ENCODE measurements at regions not wholly inside any gene's neighbourhood (a gene's known extent, or its start where the extent isn't known, plus 50 kb on each side); places are given as distances from the start of the nearest gene placed in this dataset.

DNA sequence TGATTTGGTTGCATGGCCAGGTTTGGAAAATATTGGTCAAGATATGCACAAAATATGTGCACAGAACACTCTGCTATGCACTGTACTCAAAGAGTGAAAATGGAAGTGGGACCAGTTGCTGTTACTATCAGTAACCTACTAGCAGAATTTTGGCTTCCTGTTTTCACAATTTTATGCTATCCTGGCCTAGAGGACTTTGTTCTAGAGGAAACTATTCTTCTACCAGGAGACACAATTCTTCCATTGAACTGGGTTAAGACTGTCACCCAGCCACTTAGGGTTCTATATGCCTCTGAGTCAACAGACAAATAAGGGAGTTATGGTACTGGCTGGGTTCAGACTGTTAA, 431.4 kb upstream of the DCC start:
- ChIA-PET RAD21 (ENCODE audit: low non-redundant PET in 1 of 2, low total read pairs in 2 of 2, uncharacterized antibody in 2 of 2, unreplicated experiment in 2 of 2) (no interaction called here), POLR2A (no interaction called here)
- H2AFZ ChIP-seq (ENCODE audit: low read depth, low read length, poor library complexity, severe bottlenecking): no peak overlapping the region

DNA sequence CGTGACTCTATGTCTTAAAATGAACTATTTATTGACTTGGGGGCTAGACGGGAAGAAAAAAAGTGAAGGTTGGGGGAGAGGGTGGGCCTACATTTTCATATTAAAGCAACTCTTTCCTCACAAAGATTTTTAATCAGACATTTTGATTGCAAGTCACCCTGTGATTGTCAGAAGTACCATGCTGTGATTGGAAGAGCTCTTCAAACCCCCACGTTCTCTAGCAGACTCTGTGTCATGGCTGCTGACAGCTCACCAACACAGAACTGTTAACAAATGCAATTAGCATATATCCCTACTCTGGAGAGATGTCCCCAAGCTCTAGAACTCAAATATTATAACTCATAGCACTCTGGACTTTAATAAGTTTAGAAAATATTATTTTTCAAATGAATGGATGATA, 428.4 kb upstream of the DCC start:
- Histone ChIP-seq H4K20me1 (ENCODE audit: insufficient read depth) (no peaks in the 10 kb centered on the region), H3K27ac (ENCODE audit: low read depth, low read length) (no peak overlapping the region), H3K36me3 (ENCODE audit: control insufficient read depth in 1 of 2, insufficient read depth in 2 of 2, low read length in 2 of 2) (no peaks in the 10 kb centered on the region), H3K27me3 (ENCODE audit: insufficient read depth, low read length) (no peaks in the 10 kb centered on the region), H2AFZ (ENCODE audit: low read depth, low read length, poor library complexity, severe bottlenecking) (no peak overlapping the region), H3K79me2 (ENCODE audit: insufficient read depth, low read length) (no peaks in the 10 kb centered on the region), H3K9ac (ENCODE audit: low read length) (no peak overlapping the region), H3K4me3 (replicated peaks in 1 of 2; ENCODE audit: low read depth in 1 of 2, low read length in 2 of 2) (no peak overlapping the region), H3K9me2 (ENCODE audit: insufficient read depth) (no peaks in the 10 kb centered on the region), H3K4me1 (ENCODE audit: control insufficient read depth in 1 of 2, insufficient read depth in 2 of 2, low read length in 2 of 2) (no peaks in the 10 kb centered on the region), H3K4me2 (ENCODE audit: low read length) (no peak overlapping the region), H3K9me3 (ENCODE audit: control insufficient read depth in 1 of 2, insufficient read depth in 1 of 2, low read depth in 1 of 2, low read length in 2 of 2) (peaks cover 13 to 17% of the 10 kb centered on the region in 2 experiments; a peak in 2 of 4 replicates)
- intact Hi-C loops (cut with micrococcal nuclease): no loop called here
- ChIA-PET POLR2A (no interaction called here), CTCF (no interaction called here), RAD21 (ENCODE audit: low non-redundant PET in 1 of 2, low total read pairs in 2 of 2, uncharacterized antibody in 2 of 2, unreplicated experiment in 2 of 2) (no interaction called here)
- ATAC-seq (no peak), DNase-seq (ENCODE audit: low read depth, low spot score) (no peak)
- BruUV-seq (replicated peaks): no TSS peak
- TF ChIP-seq SRF (IDR thresholded peaks at IDR 0.05; ENCODE audit: low read depth) (no peak), JUND (IDR thresholded peaks at IDR 0.05) (no peak), SP1 (IDR thresholded peaks at IDR 0.05; ENCODE audit: low read depth) (no peak), TCF7L2 (IDR thresholded peaks at IDR 0.05; ENCODE audit: borderline replicate concordance, extremely low read depth, insufficient read depth, insufficient read length) (no peak), EZH2 (IDR thresholded peaks at IDR 0.05) (no peak), ZNF274 (IDR thresholded peaks at IDR 0.05; ENCODE audit: low read depth, low read length) (no peak), POLR2A (IDR thresholded peaks at IDR 0.05; ENCODE audit: borderline replicate concordance, extremely low read depth, insufficient read depth, insufficient read length) (no peak), SIN3A (IDR thresholded peaks at IDR 0.05; ENCODE audit: low read depth) (no peak), RAD21 (IDR thresholded peaks at IDR 0.05; ENCODE audit: low read depth) (no peak), ATF3 (IDR thresholded peaks at IDR 0.05) (no peak)
- TF ChIP-seq, protein P1, sequence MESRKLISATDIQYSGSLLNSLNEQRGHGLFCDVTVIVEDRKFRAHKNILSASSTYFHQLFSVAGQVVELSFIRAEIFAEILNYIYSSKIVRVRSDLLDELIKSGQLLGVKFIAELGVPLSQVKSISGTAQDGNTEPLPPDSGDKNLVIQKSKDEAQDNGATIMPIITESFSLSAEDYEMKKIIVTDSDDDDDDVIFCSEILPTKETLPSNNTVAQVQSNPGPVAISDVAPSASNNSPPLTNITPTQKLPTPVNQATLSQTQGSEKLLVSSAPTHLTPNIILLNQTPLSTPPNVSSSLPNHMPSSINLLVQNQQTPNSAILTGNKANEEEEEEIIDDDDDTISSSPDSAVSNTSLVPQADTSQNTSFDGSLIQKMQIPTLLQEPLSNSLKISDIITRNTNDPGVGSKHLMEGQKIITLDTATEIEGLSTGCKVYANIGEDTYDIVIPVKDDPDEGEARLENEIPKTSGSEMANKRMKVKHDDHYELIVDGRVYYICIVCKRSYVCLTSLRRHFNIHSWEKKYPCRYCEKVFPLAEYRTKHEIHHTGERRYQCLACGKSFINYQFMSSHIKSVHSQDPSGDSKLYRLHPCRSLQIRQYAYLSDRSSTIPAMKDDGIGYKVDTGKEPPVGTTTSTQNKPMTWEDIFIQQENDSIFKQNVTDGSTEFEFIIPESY (IDR thresholded peaks at IDR 0.05; ENCODE audit: extremely low read depth, insufficient replicate concordance, low read length): no peak

More for the DNA sequence above, 431.4 kb upstream of the DCC start:
- H3K79me2 ChIP-seq (ENCODE audit: insufficient read depth, low read length): no peaks in the 10 kb centered on the region
- H3K27ac ChIP-seq (ENCODE audit: low read depth, low read length): no peak overlapping the region
- H4K20me1 ChIP-seq (ENCODE audit: insufficient read depth): no peaks in the 10 kb centered on the region; the same call in 1 of the 2 replicates
- DNase-seq (ENCODE audit: low read depth, low spot score): no peak
- no peaks in the 10 kb centered on the region for H3K4me1 ChIP-seq (ENCODE audit: control insufficient read depth in 1 of 2, insufficient read depth in 2 of 2, low read length in 2 of 2)
- H3K4me2 ChIP-seq (ENCODE audit: low read length): no peak overlapping the region
- ATAC-seq: no peak
- TF ChIP-seq SIN3A (IDR thresholded peaks at IDR 0.05; ENCODE audit: low read depth) (no peak), RAD21 (IDR thresholded peaks at IDR 0.05; ENCODE audit: low read depth) (no peak), EZH2phosphoT487 (IDR thresholded peaks at IDR 0.05; ENCODE audit: borderline replicate concordance) (no peak), ZNF274 (IDR thresholded peaks at IDR 0.05; ENCODE audit: low read depth, low read length) (no peak), ZFX (IDR thresholded peaks at IDR 0.05) (no peak), EGR1 (IDR thresholded peaks at IDR 0.05; ENCODE audit: low read depth) (no peak), SP1 (IDR thresholded peaks at IDR 0.05; ENCODE audit: low read depth) (no peak), EZH2 (IDR thresholded peaks at IDR 0.05) (no peak)
- TF ChIP-seq, protein P2, sequence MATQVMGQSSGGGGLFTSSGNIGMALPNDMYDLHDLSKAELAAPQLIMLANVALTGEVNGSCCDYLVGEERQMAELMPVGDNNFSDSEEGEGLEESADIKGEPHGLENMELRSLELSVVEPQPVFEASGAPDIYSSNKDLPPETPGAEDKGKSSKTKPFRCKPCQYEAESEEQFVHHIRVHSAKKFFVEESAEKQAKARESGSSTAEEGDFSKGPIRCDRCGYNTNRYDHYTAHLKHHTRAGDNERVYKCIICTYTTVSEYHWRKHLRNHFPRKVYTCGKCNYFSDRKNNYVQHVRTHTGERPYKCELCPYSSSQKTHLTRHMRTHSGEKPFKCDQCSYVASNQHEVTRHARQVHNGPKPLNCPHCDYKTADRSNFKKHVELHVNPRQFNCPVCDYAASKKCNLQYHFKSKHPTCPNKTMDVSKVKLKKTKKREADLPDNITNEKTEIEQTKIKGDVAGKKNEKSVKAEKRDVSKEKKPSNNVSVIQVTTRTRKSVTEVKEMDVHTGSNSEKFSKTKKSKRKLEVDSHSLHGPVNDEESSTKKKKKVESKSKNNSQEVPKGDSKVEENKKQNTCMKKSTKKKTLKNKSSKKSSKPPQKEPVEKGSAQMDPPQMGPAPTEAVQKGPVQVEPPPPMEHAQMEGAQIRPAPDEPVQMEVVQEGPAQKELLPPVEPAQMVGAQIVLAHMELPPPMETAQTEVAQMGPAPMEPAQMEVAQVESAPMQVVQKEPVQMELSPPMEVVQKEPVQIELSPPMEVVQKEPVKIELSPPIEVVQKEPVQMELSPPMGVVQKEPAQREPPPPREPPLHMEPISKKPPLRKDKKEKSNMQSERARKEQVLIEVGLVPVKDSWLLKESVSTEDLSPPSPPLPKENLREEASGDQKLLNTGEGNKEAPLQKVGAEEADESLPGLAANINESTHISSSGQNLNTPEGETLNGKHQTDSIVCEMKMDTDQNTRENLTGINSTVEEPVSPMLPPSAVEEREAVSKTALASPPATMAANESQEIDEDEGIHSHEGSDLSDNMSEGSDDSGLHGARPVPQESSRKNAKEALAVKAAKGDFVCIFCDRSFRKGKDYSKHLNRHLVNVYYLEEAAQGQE (IDR thresholded peaks at IDR 0.05; ENCODE audit: low read depth): no peak
- H3K9ac ChIP-seq (ENCODE audit: low read length): no peak overlapping the region
- CTCF ChIA-PET: no interaction called here
- H3K27me3 ChIP-seq (ENCODE audit: insufficient read depth, low read length): no peaks in the 10 kb centered on the region
- H3K4me3 ChIP-seq (replicated peaks in 1 of 2; ENCODE audit: low read depth in 1 of 2, low read length in 2 of 2): no peak overlapping the region
- H3K9me3 ChIP-seq (ENCODE audit: control insufficient read depth in 1 of 2, insufficient read depth in 1 of 2, low read depth in 1 of 2, low read length in 2 of 2): peaks cover 11 to 17% of the 10 kb centered on the region in 2 experiments; a peak in 2 of 4 replicates
- intact Hi-C loops (cut with micrococcal nuclease): no loop called here
- no TSS peak for BruUV-seq (replicated peaks)
- H3K36me3 ChIP-seq (ENCODE audit: control insufficient read depth in 1 of 2, insufficient read depth in 2 of 2, low read length in 2 of 2): no peaks in the 10 kb centered on the region
- H3K9me2 ChIP-seq (ENCODE audit: insufficient read depth): no peaks in the 10 kb centered on the region

Data from HCT116 (cell line).